H9 (cell line): ENCODE measurements at regions not wholly inside any gene's neighbourhood (a gene's known extent, or its start where the extent isn't known, plus 50 kb on each side); places are given as distances from the start of the nearest gene placed in this dataset.

Experiments used
- DNase-seq: peaks from one replicate; pipeline ENCODE4 v3.0.0-alpha.2; 2017
- H2AFZ ChIP-seq: one replicate; pipeline ENCODE4 v1.6.1; 2013; ENCODE audit warnings: mild to moderate bottlenecking, low read length, control low read depth, moderate library complexity
- H2AK5ac ChIP-seq: 2 replicates; pipeline ENCODE4 v1.6.1; 2013; ENCODE audit warnings: low read length, control low read depth, mixed read lengths; ENCODE audit not compliant: insufficient read length
- H2BK120ac ChIP-seq: one replicate; pipeline ENCODE4 v1.6.1; 2013; ENCODE audit warnings: low read depth, mild to moderate bottlenecking, low read length, control low read depth, inconsistent platforms; ENCODE audit not compliant: poor library complexity, severe bottlenecking
- H2BK12ac ChIP-seq: 2 replicates; pipeline ENCODE4 v1.6.1; 2013; ENCODE audit warnings: low read length, control low read depth, mixed read lengths, low read depth; ENCODE audit not compliant: insufficient read length
- H2BK15ac ChIP-seq: 2 replicates; pipeline ENCODE4 v1.6.1; 2013; ENCODE audit warnings: low read depth, low read length, control low read depth
- H2BK20ac ChIP-seq: one replicate; pipeline ENCODE4 v1.6.1; 2013; ENCODE audit warnings: low read depth, mild to moderate bottlenecking, low read length, control low read depth, inconsistent platforms; ENCODE audit not compliant: poor library complexity, severe bottlenecking
- H2BK5ac ChIP-seq: 2 replicates; pipeline ENCODE4 v1.6.1; 2013; ENCODE audit warnings: low read length, control low read depth, mixed read lengths; ENCODE audit not compliant: insufficient read length
- H3K14ac ChIP-seq: 2 replicates; pipeline ENCODE4 v1.6.1; 2013; ENCODE audit warnings: low read length, control low read depth; ENCODE audit not compliant: insufficient read depth
- H3K18ac ChIP-seq: 2 replicates; pipeline ENCODE4 v1.6.1; 2013; ENCODE audit warnings: low read depth, mild to moderate bottlenecking, mixed read lengths, low read length, control low read depth; ENCODE audit not compliant: insufficient read length
- H3K23ac ChIP-seq: 2 replicates; pipeline ENCODE4 v1.6.1; 2013; ENCODE audit warnings: low read length, control low read depth, mixed read lengths, low read depth; ENCODE audit not compliant: insufficient read length
- H3K23me2 ChIP-seq: 2 replicates; pipeline ENCODE4 v1.6.1; 2013; ENCODE audit warnings: low read depth, mild to moderate bottlenecking, mixed read lengths, low read length, control low read depth; ENCODE audit not compliant: insufficient read length, poor library complexity, severe bottlenecking
- H3K27ac ChIP-seq: 2 replicates; pipeline ENCODE4 v1.5.1; 2013; ENCODE audit warnings: low read length, control low read depth, mixed read lengths, low read depth; ENCODE audit not compliant: insufficient read length
- H3K27me3 ChIP-seq: 2 replicates; pipeline ENCODE4 v1.6.1; 2013; ENCODE audit warnings: low read length, control low read depth, inconsistent platforms; ENCODE audit not compliant: insufficient read depth
- H3K4ac ChIP-seq: 2 replicates; pipeline ENCODE4 v1.6.1; 2013; ENCODE audit warnings: low read depth, mild to moderate bottlenecking, control low read depth, inconsistent platforms, low read length, moderate library complexity
- H3K4me1 ChIP-seq: 2 replicates; pipeline ENCODE4 v1.6.1; 2013; ENCODE audit warnings: low read length, control low read depth, inconsistent platforms; ENCODE audit not compliant: insufficient read depth
- H3K4me2 ChIP-seq: 2 replicates; pipeline ENCODE4 v1.6.1; 2013; ENCODE audit warnings: low read length, control low read depth, mixed read lengths; ENCODE audit not compliant: insufficient read length, insufficient read depth
- H3K56ac ChIP-seq: 2 replicates; pipeline ENCODE4 v1.6.1; 2013; ENCODE audit warnings: low read depth, mild to moderate bottlenecking, mixed read lengths, low read length, control low read depth; ENCODE audit not compliant: insufficient read length
- H3K79me1 ChIP-seq: 2 replicates; pipeline ENCODE4 v1.6.1; 2013; ENCODE audit warnings: low read depth, mild to moderate bottlenecking, moderate library complexity, low read length, control low read depth, inconsistent platforms; ENCODE audit not compliant: insufficient read depth, poor library complexity, severe bottlenecking
- H3K79me2 ChIP-seq: 2 replicates; pipeline ENCODE4 v1.6.1; 2013; ENCODE audit warnings: low read length, control low read depth, inconsistent platforms; ENCODE audit not compliant: insufficient read depth
- H3K9ac ChIP-seq: 2 replicates; pipeline ENCODE4 v1.6.1; 2013; ENCODE audit warnings: low read length, control low read depth, mixed read lengths; ENCODE audit not compliant: insufficient read length; ENCODE audit errors: extremely low read depth
- H3K9me3 ChIP-seq: one replicate; pipeline ENCODE4 v1.6.1; 2013; ENCODE audit warnings: low read depth, low read length, inconsistent platforms; ENCODE audit not compliant: control insufficient read depth
- H3T11ph ChIP-seq: one replicate; pipeline ENCODE4 v1.6.1; 2013; ENCODE audit warnings: mild to moderate bottlenecking, low read length, control low read depth, inconsistent platforms
- H4K20me1 ChIP-seq: one replicate; pipeline ENCODE4 v1.6.1; 2013; ENCODE audit not compliant: control insufficient read depth, insufficient read length, insufficient read depth
- H4K5ac ChIP-seq: 2 replicates; pipeline ENCODE4 v1.6.1; 2013; ENCODE audit warnings: low read depth, mild to moderate bottlenecking, mixed read lengths, low read length, control low read depth; ENCODE audit not compliant: insufficient read length
- H4K8ac ChIP-seq: replicated peaks from 2 replicates; pipeline ENCODE4 v1.6.1; 2013; ENCODE audit warnings: low read length, control low read depth, mixed read lengths, low read depth; ENCODE audit not compliant: insufficient read length
- H4K91ac ChIP-seq: 2 replicates; pipeline ENCODE4 v1.6.1; 2013; ENCODE audit warnings: low read depth, mild to moderate bottlenecking, moderate library complexity, mixed read lengths, low read length, control low read depth; ENCODE audit not compliant: insufficient read length
- H3K27ac Mint-ChIP-seq, 3 experiments: 2 replicates in 2 of 3; 3 replicates in 1 of 3; pipeline ENCODE4 v1.8.0; 2020 to 2021; ENCODE audit warnings: mixed read lengths in 3 of 3, mild to moderate bottlenecking in 1 of 3, moderate library complexity in 1 of 3
- H3K27me3 Mint-ChIP-seq: 2 replicates; pipeline ENCODE4 v1.8.0; 2021; ENCODE audit warnings: low read depth, mild to moderate bottlenecking, moderate library complexity, mixed read lengths
- H3K36me3 Mint-ChIP-seq, 3 experiments: 2 replicates in 2 of 3; 3 replicates in 1 of 3; pipeline ENCODE4 v1.8.0; 2020 to 2021; ENCODE audit warnings: low read depth in 3 of 3, mixed read lengths in 3 of 3; ENCODE audit not compliant: insufficient read depth in 1 of 3
- H3K4me1 Mint-ChIP-seq, 2 experiments: 2 replicates each; pipeline ENCODE4 v1.8.0; 2020; ENCODE audit warnings: mixed read lengths in 2 of 2
- H3K4me3 Mint-ChIP-seq, 2 experiments: 2 replicates in 1 of 2; 3 replicates in 1 of 2; pipeline ENCODE4 v1.8.0; 2020 to 2021; ENCODE audit warnings: mild to moderate bottlenecking in 2 of 2, mixed read lengths in 2 of 2, moderate library complexity in 1 of 2
- H3K9me3 Mint-ChIP-seq, 2 experiments: 2 replicates in 1 of 2; 3 replicates in 1 of 2; pipeline ENCODE4 v1.8.0; 2020; ENCODE audit warnings: mild to moderate bottlenecking in 2 of 2, mixed read lengths in 2 of 2, moderate library complexity in 1 of 2
- CTCF ChIP-seq: fragments of 200-600 bp; sonication (generic); conservative IDR thresholded peaks from 3 replicates; pipeline ENCODE4 v1.8.0; 2021; ENCODE audit warnings: antibody characterized with exemption, mild to moderate bottlenecking
- WGBS: extraction: QIAGEN DNeasy Blood & Tissue Kit; methylation state at CpG from one replicate; pipeline ENCODE4 v1.1.7; 2013; ENCODE audit warnings: missing lambda C conversion rate, low lambda C conversion rate, mixed read lengths; ENCODE audit not compliant: insufficient read length; ENCODE audit errors: extremely low coverage; 5-methylcytosine and 5-hydroxymethylcytosine counted together

- H2BK5ac ChIP-seq: no peak overlapping the region
- Mint-ChIP-seq H3K9me3 (peaks cover 4 to 9% of the 10 kb centered on the region in 2 experiments), H3K4me1 (no peaks in the 10 kb centered on the region; a peak in 1 of 4 replicates), H3K27me3 (no peaks in the 10 kb centered on the region; the same call in 1 of the 2 replicates), H3K4me3 (no peak overlapping the region), H3K27ac (no peak overlapping the region), H3K36me3 (peaks cover 0 to 2% (median 0%) of the 10 kb centered on the region in 3 experiments; a peak in 2 of 7 replicates)
- no peak overlapping the region for H4K91ac ChIP-seq
- H3K4ac ChIP-seq: no peak overlapping the region
- H3K23me2 ChIP-seq: no peaks in the 10 kb centered on the region
- H3K23ac ChIP-seq: no peak overlapping the region
- H4K5ac ChIP-seq: no peak overlapping the region
- no peak overlapping the region for H4K8ac ChIP-seq
- H2AFZ ChIP-seq: no peak overlapping the region
- H3K4me1 ChIP-seq: no peaks in the 10 kb centered on the region
- H3K79me2 ChIP-seq: no peaks in the 10 kb centered on the region
- no peak overlapping the region for H2BK20ac ChIP-seq
- H3K27ac ChIP-seq: no peak overlapping the region
- H4K20me1 ChIP-seq: no peaks in the 10 kb centered on the region
- no peak overlapping the region for H3K9ac ChIP-seq
- H3K14ac ChIP-seq: no peak overlapping the region
- TF ChIP-seq CTCF: no peak
- no peaks in the 10 kb centered on the region for H3K79me1 ChIP-seq
- H3K18ac ChIP-seq: no peak overlapping the region
- H2BK15ac ChIP-seq: no peak overlapping the region
- H2AK5ac ChIP-seq: no peak overlapping the region
- no peak overlapping the region for H3K56ac ChIP-seq
- H2BK120ac ChIP-seq: no peak overlapping the region
- H2BK12ac ChIP-seq: no peak overlapping the region
- no peaks in the 10 kb centered on the region for H3K27me3 ChIP-seq
- no peak overlapping the region for H3T11ph ChIP-seq
- WGBS: no CpG with 5 or more reads among the region's 2 CpGs
- H3K4me2 ChIP-seq: no peak overlapping the region
- DNase-seq: no peak
- no peaks in the 10 kb centered on the region for H3K9me3 ChIP-seq
Observed at GRCh38 chr5:32908641-32909040, 197.5 kb downstream of the NPR3 start.
